HG02642 (cell line): ENCODE measurements at regions not wholly inside any gene's neighbourhood (a gene's known extent, or its start where the extent isn't known, plus 50 kb on each side); places are given as distances from the start of the nearest gene placed in this dataset.

Experiments used
- ATAC-seq: cut with Tn5 transposase; IDR thresholded peaks from one replicate; pipeline ENCODE4 v1.9.1; 2021; ENCODE audit warnings: mild to moderate bottlenecking; ENCODE audit not compliant: unreplicated experiment, poor library complexity

- no peak for ATAC-seq
Observed at GRCh38 chr1:118370861-118371260, 185.8 kb upstream of the SPAG17 start.

GRCh38 chr1:118366286-118366685 lies 181.3 kb upstream of the SPAG17 start:
- ATAC-seq, result no peak

- no peak for ATAC-seq
Observed at GRCh38 chr1:118364882-118365281, 179.9 kb upstream of the SPAG17 start.

- ATAC-seq, result no peak
Observed at GRCh38 chr1:118363396-118363795, 178.4 kb upstream of the SPAG17 start.

- no peak for ATAC-seq
Observed at GRCh38 chr1:118360817-118361216, 175.8 kb upstream of the SPAG17 start.

- no peak for ATAC-seq
Observed at GRCh38 chr1:118346936-118347335, 161.9 kb upstream of the SPAG17 start.

- no peak for ATAC-seq
Observed at GRCh38 chr1:118340928-118341910, 156.2 kb upstream of the SPAG17 start.

- no peak for ATAC-seq
Observed at GRCh38 chr1:118339400-118340124, 154.5 kb upstream of the SPAG17 start.

GRCh38 chr1:118338936-118339335 lies 153.9 kb upstream of the SPAG17 start:
- no peak for ATAC-seq

- no peak for ATAC-seq
Observed at GRCh38 chr1:118337346-118337745, 152.3 kb upstream of the SPAG17 start.

- ATAC-seq, result peak; percentile 92
Observed at GRCh38 chr1:118335331-118335732, 150.3 kb upstream of the SPAG17 start.

- ATAC-seq, result no peak
Observed at GRCh38 chr1:118334506-118334905, 149.5 kb upstream of the SPAG17 start.

GRCh38 chr1:118333601-118334210 lies 148.7 kb upstream of the SPAG17 start:
- ATAC-seq, result no peak

GRCh38 chr1:118326960-118327629 lies 142.1 kb upstream of the SPAG17 start:
- no peak for ATAC-seq

GRCh38 chr1:118325550-118326225 lies 140.7 kb upstream of the SPAG17 start:
- no peak for ATAC-seq

GRCh38 chr1:118323246-118323645 lies 138.2 kb upstream of the SPAG17 start:
- ATAC-seq, result no peak

- ATAC-seq, result no peak
Observed at GRCh38 chr1:118322331-118322730, 137.3 kb upstream of the SPAG17 start.

- ATAC-seq, result no peak
Observed at GRCh38 chr1:118321840-118322239, 136.8 kb upstream of the SPAG17 start.

- ATAC-seq, result no peak
Observed at GRCh38 chr1:118317842-118318614, 133.0 kb upstream of the SPAG17 start.
